Lung (tissue), 11 donors: ENCODE measurements at regions not wholly inside any gene's neighbourhood (a gene's known extent, or its start where the extent isn't known, plus 50 kb on each side); places are given as distances from the start of the nearest gene placed in this dataset.
"Not testable (repeated sequence)": the region's sequence is repeated elsewhere in the genome, so short reads cannot be mapped to it uniquely, and the experiment has no call there.

Experiments used
- ATAC-seq: fragments of 200-7000 bp; cut with Tn5 transposase; one replicate; pipeline ENCODE4 v1.9.1; 2020; ENCODE audit warnings: moderate number of reproducible peaks; ENCODE audit not compliant: insufficient read depth, low FRiP score
- DNase-seq, 3 donors: peaks; one replicate each; pipeline ENCODE4 v3.0.0-alpha.2; 2013 to 2017
- H3K27ac ChIP-seq, 2 donors: one replicate each; pipeline ENCODE4 v1.5.1; 2013; ENCODE audit warnings: mild to moderate bottlenecking in 2 of 2, moderate library complexity in 2 of 2, control low read depth in 1 of 2, inconsistent platforms in 1 of 2, low read depth in 1 of 2, low read length in 1 of 2
- H3K27me3 ChIP-seq, 3 donors: one replicate each; pipeline ENCODE4 v1.5.1; 2013; ENCODE audit warnings: low read length in 2 of 3; ENCODE audit not compliant: control insufficient read depth in 3 of 3, insufficient read depth in 3 of 3
- H3K36me3 ChIP-seq, 4 donors: one replicate each; pipeline ENCODE4 v1.5.1; 2013; ENCODE audit warnings: low read length in 4 of 4, mild to moderate bottlenecking in 1 of 4, moderate library complexity in 1 of 4; ENCODE audit not compliant: control insufficient read depth in 4 of 4, insufficient read depth in 4 of 4
- H3K4me1 ChIP-seq, 5 donors: one replicate each; pipeline ENCODE4 v1.5.1; 2013; ENCODE audit warnings: low read length in 5 of 5, mild to moderate bottlenecking in 2 of 5, moderate library complexity in 1 of 5; ENCODE audit not compliant: control insufficient read depth in 5 of 5, insufficient read depth in 5 of 5
- H3K4me3 ChIP-seq: one replicate; pipeline ENCODE4 v1.5.1; 2013; ENCODE audit warnings: mild to moderate bottlenecking, control low read depth, moderate library complexity
- H3K9ac ChIP-seq, 2 donors: one replicate each; pipeline ENCODE4 v1.5.1; 2013; ENCODE audit warnings: low read length in 2 of 2, control low read depth in 1 of 2; ENCODE audit not compliant: insufficient read depth in 1 of 2
- H3K9me3 ChIP-seq, 4 donors: one replicate each; pipeline ENCODE4 v1.5.1; 2013; ENCODE audit warnings: low read length in 3 of 4, mild to moderate bottlenecking in 1 of 4, moderate library complexity in 1 of 4; ENCODE audit not compliant: control insufficient read depth in 4 of 4, insufficient read depth in 3 of 4
- WGBS, 2 donors: extraction: QIAGEN DNeasy Blood & Tissue Kit; methylation state at CpG; one replicate each; pipeline ENCODE4 v1.1.7; 2013; 5-methylcytosine and 5-hydroxymethylcytosine counted together
- TF ChIP-seq, protein P1 (sequence below): IDR thresholded peaks from 2 replicates; pipeline ENCODE4 v1.5.1; 2012; ENCODE audit warnings: mild to moderate bottlenecking; ENCODE audit errors: control extremely low read depth, extremely low read depth
- donor health status: control.
- donor health status: control.
- donor health status: Bipolar disorder and iron deficiency.
- donor health status: healthy.
- donor health status: DM: yes; HTN: yes; CAD: no.

- Histone ChIP-seq H3K9me3 (peaks cover 0 to 2% (median 0%) of the 10 kb centered on the region in 4 donors), H3K9ac (no peak overlapping the region), H3K27ac (no peak overlapping the region), H3K36me3 (no peaks in the 10 kb centered on the region), H3K27me3 (no peaks in the 10 kb centered on the region), H3K4me3 (no peak overlapping the region), H3K4me1 (no peaks in the 10 kb centered on the region)
- ATAC-seq (no peak), DNase-seq (no peak)
- TF ChIP-seq, protein P1, sequence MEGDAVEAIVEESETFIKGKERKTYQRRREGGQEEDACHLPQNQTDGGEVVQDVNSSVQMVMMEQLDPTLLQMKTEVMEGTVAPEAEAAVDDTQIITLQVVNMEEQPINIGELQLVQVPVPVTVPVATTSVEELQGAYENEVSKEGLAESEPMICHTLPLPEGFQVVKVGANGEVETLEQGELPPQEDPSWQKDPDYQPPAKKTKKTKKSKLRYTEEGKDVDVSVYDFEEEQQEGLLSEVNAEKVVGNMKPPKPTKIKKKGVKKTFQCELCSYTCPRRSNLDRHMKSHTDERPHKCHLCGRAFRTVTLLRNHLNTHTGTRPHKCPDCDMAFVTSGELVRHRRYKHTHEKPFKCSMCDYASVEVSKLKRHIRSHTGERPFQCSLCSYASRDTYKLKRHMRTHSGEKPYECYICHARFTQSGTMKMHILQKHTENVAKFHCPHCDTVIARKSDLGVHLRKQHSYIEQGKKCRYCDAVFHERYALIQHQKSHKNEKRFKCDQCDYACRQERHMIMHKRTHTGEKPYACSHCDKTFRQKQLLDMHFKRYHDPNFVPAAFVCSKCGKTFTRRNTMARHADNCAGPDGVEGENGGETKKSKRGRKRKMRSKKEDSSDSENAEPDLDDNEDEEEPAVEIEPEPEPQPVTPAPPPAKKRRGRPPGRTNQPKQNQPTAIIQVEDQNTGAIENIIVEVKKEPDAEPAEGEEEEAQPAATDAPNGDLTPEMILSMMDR: no peak
- WGBS, 2 donors: 70 to 79% methylated on average over 1 of the region's 1 CpG
Measured at GRCh38 chr22:22968366-22968765, 80.8 kb downstream of the IGLL5 start.

- WGBS, 2 donors: 63 to 64% methylated on average over 3 of the region's 3 CpGs
- ATAC-seq: not testable (repeated sequence)
Measured at GRCh38 chr22:22972605-22973004, 85.0 kb downstream of the IGLL5 start.

GRCh38 chr22:22973336-22973735 is 85.7 kb downstream of the IGLL5 start:
- TF ChIP-seq, protein P1: no peak
- H3K4me1 ChIP-seq: no peaks in the 10 kb centered on the region
- H3K27me3 ChIP-seq: no peaks in the 10 kb centered on the region
- 90 to 92% methylated on average over 3 of the region's 3 CpGs for WGBS, 2 donors
- no peak overlapping the region for H3K9ac ChIP-seq
- H3K27ac ChIP-seq: no peak overlapping the region
- no peaks in the 10 kb centered on the region for H3K36me3 ChIP-seq
- DNase-seq (no peak), ATAC-seq (no peak)
- no peak overlapping the region for H3K4me3 ChIP-seq
- peaks cover 0 to 2% (median 0%) of the 10 kb centered on the region in 4 donors for H3K9me3 ChIP-seq

More at GRCh38 chr22:22972605-22973004, 85.0 kb downstream of the IGLL5 start:
- not testable (repeated sequence) for H3K27me3 ChIP-seq, H3K4me1 ChIP-seq, H3K4me3 ChIP-seq, H3K36me3 ChIP-seq, DNase-seq, H3K27ac ChIP-seq, H3K9ac ChIP-seq, H3K9me3 ChIP-seq

DNA sequence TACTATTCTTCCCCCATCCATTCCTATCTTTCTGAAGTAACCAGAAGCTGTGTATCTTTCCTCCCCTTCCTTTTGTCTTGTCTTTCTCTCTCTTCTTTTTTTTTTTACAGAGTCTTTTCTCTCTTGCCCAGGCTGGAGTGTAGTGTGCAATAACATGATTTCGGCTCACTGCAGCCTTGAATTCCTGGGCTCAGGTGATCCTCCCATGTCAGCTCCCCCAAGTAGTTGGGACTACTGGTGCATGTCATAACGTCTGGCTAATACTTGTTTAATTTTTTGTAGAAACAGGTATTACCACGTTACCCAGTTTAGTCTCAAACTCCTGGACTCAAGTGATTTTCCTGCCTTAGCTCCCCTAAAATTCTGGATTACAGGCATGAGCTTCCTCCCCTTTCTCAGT is 86.5 kb downstream of the IGLL5 start:
- ATAC-seq (no peak), DNase-seq (no peak)
- Histone ChIP-seq H3K27ac (no peak overlapping the region), H3K4me3 (no peak overlapping the region), H3K9me3 (peaks cover 0 to 5% (median 0%) of the 10 kb centered on the region in 4 donors), H3K27me3 (no peaks in the 10 kb centered on the region), H3K4me1 (no peaks in the 10 kb centered on the region), H3K36me3 (no peaks in the 10 kb centered on the region), H3K9ac (no peak overlapping the region)
- WGBS, 2 donors: 70 to 71% methylated on average over 3 of the region's 3 CpGs
- TF ChIP-seq, protein P1: no peak
